Neuron (in vitro differentiated cells): ENCODE measurements at regions not wholly inside any gene's neighbourhood (a gene's known extent, or its start where the extent isn't known, plus 50 kb on each side); places are given as distances from the start of the nearest gene placed in this dataset.

ENCODE experiments used
- H2AFZ ChIP-seq: one replicate; pipeline ENCODE4 v1.6.1; 2013; ENCODE audit warnings: low read depth, mild to moderate bottlenecking, inconsistent platforms, low read length, moderate library complexity
- H3K27me3 ChIP-seq: one replicate; pipeline ENCODE4 v1.6.1; 2013; ENCODE audit warnings: low read length; ENCODE audit not compliant: insufficient read depth
- H3K36me3 ChIP-seq: one replicate; pipeline ENCODE4 v1.6.1; 2013; ENCODE audit warnings: low read length; ENCODE audit not compliant: insufficient read depth
- H3K4me1 ChIP-seq: one replicate; pipeline ENCODE4 v1.6.1; 2013; ENCODE audit warnings: low read length; ENCODE audit not compliant: insufficient read depth
- H3K4me3 ChIP-seq: 2 replicates; pipeline ENCODE4 v1.5.1; 2013; ENCODE audit warnings: mild to moderate bottlenecking, low read length, moderate library complexity
- H3K9me3 ChIP-seq: one replicate; pipeline ENCODE4 v1.6.1; 2013; ENCODE audit warnings: low read length

GRCh38 chr1:172895761-172896160 lies 155.0 kb downstream of the TNFSF18 start:
- Histone ChIP-seq H3K4me3 (no peak overlapping the region), H2AFZ (no peak overlapping the region), H3K4me1 (peaks cover 6% of the 10 kb centered on the region), H3K36me3 (no peaks in the 10 kb centered on the region), H3K27me3 (no peaks in the 10 kb centered on the region), H3K9me3 (no peaks in the 10 kb centered on the region)

- Histone ChIP-seq H3K36me3 (no peaks in the 10 kb centered on the region), H3K4me1 (peaks cover 6% of the 10 kb centered on the region), H2AFZ (no peak overlapping the region), H3K4me3 (no peak overlapping the region), H3K9me3 (no peaks in the 10 kb centered on the region), H3K27me3 (no peaks in the 10 kb centered on the region)
Measured at GRCh38 chr1:172897738-172898137, 153.0 kb downstream of the TNFSF18 start.

GRCh38 chr1:172898866-172899265 lies 151.9 kb downstream of the TNFSF18 start:
- Histone ChIP-seq H3K36me3 (no peaks in the 10 kb centered on the region), H3K27me3 (no peaks in the 10 kb centered on the region), H3K4me1 (peaks cover 13% of the 10 kb centered on the region), H3K9me3 (no peaks in the 10 kb centered on the region), H2AFZ (no peak overlapping the region), H3K4me3 (no peak overlapping the region)

GRCh38 chr1:172900376-172900997 lies 150.3 kb downstream of the TNFSF18 start:
- H2AFZ ChIP-seq = no peak overlapping the region
- no peaks in the 10 kb centered on the region for H3K27me3 ChIP-seq
- H3K4me1 ChIP-seq = peaks cover 18% of the 10 kb centered on the region
- H3K4me3 ChIP-seq = no peak overlapping the region
- H3K9me3 ChIP-seq = no peaks in the 10 kb centered on the region
- no peaks in the 10 kb centered on the region for H3K36me3 ChIP-seq

GRCh38 chr1:172902200-172902599 lies 148.5 kb downstream of the TNFSF18 start:
- no peaks in the 10 kb centered on the region for H3K27me3 ChIP-seq
- H3K4me3 ChIP-seq = no peak overlapping the region

GRCh38 chr1:172902861-172903381 lies 147.8 kb downstream of the TNFSF18 start:
- Histone ChIP-seq H3K27me3 (no peaks in the 10 kb centered on the region), H3K4me3 (no peak overlapping the region), H3K4me1 (peaks cover 15% of the 10 kb centered on the region), H3K9me3 (no peaks in the 10 kb centered on the region), H2AFZ (no peak overlapping the region), H3K36me3 (no peaks in the 10 kb centered on the region)

More at GRCh38 chr1:172902200-172902599, 148.5 kb downstream of the TNFSF18 start:
- Histone ChIP-seq H3K36me3 (no peaks in the 10 kb centered on the region), H2AFZ (no peak overlapping the region), H3K9me3 (no peaks in the 10 kb centered on the region), H3K4me1 (peaks cover 18% of the 10 kb centered on the region)

GRCh38 chr1:172903581-172904220 lies 147.0 kb downstream of the TNFSF18 start:
- Histone ChIP-seq H3K9me3 (no peaks in the 10 kb centered on the region), H3K4me1 (peaks cover 12% of the 10 kb centered on the region), H2AFZ (no peak overlapping the region), H3K36me3 (no peaks in the 10 kb centered on the region), H3K4me3 (no peak overlapping the region), H3K27me3 (no peaks in the 10 kb centered on the region)

- no peaks in the 10 kb centered on the region for H3K9me3 ChIP-seq
- H3K36me3 ChIP-seq = no peaks in the 10 kb centered on the region
- H3K27me3 ChIP-seq = no peaks in the 10 kb centered on the region
- H3K4me1 ChIP-seq = peaks cover 12% of the 10 kb centered on the region
- no peak overlapping the region for H3K4me3 ChIP-seq
- no peak overlapping the region for H2AFZ ChIP-seq
Measured at GRCh38 chr1:172905452-172905851, 145.3 kb downstream of the TNFSF18 start.

- Histone ChIP-seq H3K27me3 (no peaks in the 10 kb centered on the region), H3K4me1 (peaks cover 12% of the 10 kb centered on the region), H3K4me3 (no peak overlapping the region)
Measured at GRCh38 chr1:172906778-172907592, 143.8 kb downstream of the TNFSF18 start.

GRCh38 chr1:172907834-172908326 lies 142.9 kb downstream of the TNFSF18 start:
- H3K4me1 ChIP-seq = peaks cover 12% of the 10 kb centered on the region
- no peak overlapping the region for H3K4me3 ChIP-seq
- H2AFZ ChIP-seq = no peak overlapping the region
- no peaks in the 10 kb centered on the region for H3K27me3 ChIP-seq
- H3K36me3 ChIP-seq = no peaks in the 10 kb centered on the region
- H3K9me3 ChIP-seq = peaks cover 3% of the 10 kb centered on the region

More at GRCh38 chr1:172906778-172907592, 143.8 kb downstream of the TNFSF18 start:
- Histone ChIP-seq H3K36me3 (no peaks in the 10 kb centered on the region), H3K9me3 (no peaks in the 10 kb centered on the region), H2AFZ (no peak overlapping the region)

GRCh38 chr1:172909606-172910326 lies 141.0 kb downstream of the TNFSF18 start:
- Histone ChIP-seq H2AFZ (no peak overlapping the region), H3K4me3 (no peak overlapping the region), H3K4me1 (no peaks in the 10 kb centered on the region), H3K36me3 (no peaks in the 10 kb centered on the region), H3K9me3 (peaks cover 3% of the 10 kb centered on the region), H3K27me3 (no peaks in the 10 kb centered on the region)

GRCh38 chr1:172912765-172913260 lies 137.9 kb downstream of the TNFSF18 start:
- Histone ChIP-seq H2AFZ (no peak overlapping the region), H3K4me3 (no peak overlapping the region)

More at GRCh38 chr1:172912765-172913260, 137.9 kb downstream of the TNFSF18 start:
- Histone ChIP-seq H3K27me3 (no peaks in the 10 kb centered on the region), H3K4me1 (peaks cover 2% of the 10 kb centered on the region), H3K9me3 (peaks cover 3% of the 10 kb centered on the region), H3K36me3 (no peaks in the 10 kb centered on the region)
